Heart left ventricle (tissue), 16 donors: ENCODE measurements at regions not wholly inside any gene's neighbourhood (a gene's known extent, or its start where the extent isn't known, plus 50 kb on each side); places are given as distances from the start of the nearest gene placed in this dataset.

Source experiments
- ATAC-seq, 4 donors: fragments of 200-7000 bp; cut with Tn5 transposase; one replicate each; pipeline ENCODE4 v1.9.1; 2020 to 2022; ENCODE audit warnings: moderate library complexity in 4 of 4, mild to moderate bottlenecking in 3 of 4, moderate number of reproducible peaks in 1 of 4
- DNase-seq, 5 donors: peaks; one replicate each; pipeline ENCODE4 v3.0.0-alpha.2; 2020
- H3K27ac ChIP-seq, 12 donors: fragments of 200-600 bp; sonication (generic) in 4 of 12; one replicate each; pipeline versions ENCODE4 v1.5.0 to v1.8.0; 2016 to 2022; ENCODE audit warnings: mild to moderate bottlenecking in 2 of 12
- H3K27me3 ChIP-seq, 9 donors: fragments of 200-600 bp; sonication (generic) in 2 of 9; one replicate each; pipeline versions ENCODE4 v1.5.1 to v1.8.0; 2016 to 2022; ENCODE audit warnings: mild to moderate bottlenecking in 3 of 9
- H3K36me3 ChIP-seq, 9 donors: fragments of 200-600 bp; sonication (generic) in 2 of 9; one replicate each; pipeline versions ENCODE4 v1.5.0 to v1.8.0; 2018 to 2022; ENCODE audit warnings: mild to moderate bottlenecking in 2 of 9
- H3K4me1 ChIP-seq, 12 donors: fragments of 200-600 bp; sonication (generic) in 4 of 12; one replicate each; pipeline versions ENCODE4 v1.5.0 to v1.8.0; 2016 to 2022; ENCODE audit warnings: mild to moderate bottlenecking in 3 of 12
- H3K4me3 ChIP-seq, 12 donors: fragments of 200-600 bp; sonication (generic) in 4 of 12; one replicate each; pipeline versions ENCODE4 v1.5.0 to v1.8.0; 2017 to 2022; ENCODE audit warnings: mild to moderate bottlenecking in 9 of 12, moderate library complexity in 4 of 12
- H3K9me3 ChIP-seq, 12 donors: fragments of 200-600 bp; sonication (generic) in 4 of 12; one replicate each; pipeline versions ENCODE4 v1.5.0 to v1.8.0; 2016 to 2022; ENCODE audit warnings: mild to moderate bottlenecking in 1 of 12
- CTCF ChIP-seq, 12 donors: fragments of 200-600 bp; sonication (generic) in 4 of 12; IDR thresholded peaks; one replicate each; pipeline versions ENCODE4 v1.5.0 to v1.8.0; 2018 to 2022; ENCODE audit warnings: antibody characterized with exemption in 12 of 12, mild to moderate bottlenecking in 5 of 12
- POLR2A ChIP-seq, 2 donors: fragments of 450-650 bp; IDR thresholded peaks; one replicate each; pipeline ENCODE4 v1.6.1; 2017; ENCODE audit warnings: antibody characterized with exemption in 2 of 2, mild to moderate bottlenecking in 2 of 2, moderate library complexity in 2 of 2
- WGBS, 4 donors: extraction: QIAGEN DNeasy Blood & Tissue Kit in 2 of 4; methylation state at CpG; one replicate each; pipeline versions ENCODE4 v1.1.5 to v1.1.7; 2013 to 2018; 5-methylcytosine and 5-hydroxymethylcytosine counted together
- intact Hi-C, 10 donors: fragments of 100-400 bp; cut with DNase I; formaldehyde crosslinking; loops; one replicate each; pipeline versions ENCODE4 v1.11.1 to v1.14.2; 2022
- donor health status: ischemic (EF 13 %, LVEDD 7.1; RV severe dilation, severe dysfunction).
- donor health status: healthy with polysubstance abuse.
- donor health status: DM: no; HTN: yes; CAD: no.
- donor health status: DM: no; HTN: no; CAD: no.
- donor health status: ischemic (EF 25% LVEDD 6.9; RV normal size, moderate dysfunction).
- donor health status: ischemic (EF 25% LVEDD 5.7; RV mildly dilated, moderate dysfunction).
- donor health status: healthy.
- donor health status: DM: yes; HTN: yes; CAD: no.
- donor health status: ischemic (EF 35%, LVEDD 5.7; RV mildly dilated, moderate dysfunction).
- donor health status: nonischemic (EF 11% LVEDD 7.7; RV severe dilation, severe dysfunction).
- donor health status: DM: yes; HTN: yes; CAD: no.
- donor health status: PGD.
- donor health status: ischemic (EF 29% LVEDD 5.4; RV normal size, mild dysfunction).
- donor health status: nonischemic (EF 23%, LVEDD 6.1; RV moderate dilation, normal function).

DNA sequence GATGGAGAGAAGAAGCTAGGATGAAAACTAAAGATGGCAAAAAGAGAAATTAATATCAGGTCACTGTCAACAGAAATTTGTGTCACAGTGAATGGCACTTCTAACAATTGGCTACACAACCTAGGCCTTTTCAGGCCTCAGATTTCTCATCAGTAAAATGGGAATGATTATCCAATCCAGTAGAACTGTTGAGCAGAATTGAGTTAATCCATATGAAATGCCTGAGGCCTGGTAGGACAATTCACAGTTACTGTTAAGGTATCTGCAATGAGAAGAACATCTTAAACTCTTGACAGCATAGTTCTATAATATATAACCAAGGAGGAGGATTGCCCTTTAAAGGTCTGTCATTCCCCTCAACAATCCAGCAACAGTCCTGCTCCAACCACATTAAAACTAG lies 217.9 kb upstream of the ZNF217 start:
- no peak overlapping the region for H3K27ac ChIP-seq
- H3K4me1 ChIP-seq: no peaks in the 10 kb centered on the region
- no peaks in the 10 kb centered on the region for H3K9me3 ChIP-seq
- H3K27me3 ChIP-seq: no peaks in the 10 kb centered on the region
- DNase-seq: no peak
- TF ChIP-seq CTCF (IDR thresholded peaks at IDR 0.05) (no peak), POLR2A (IDR thresholded peaks at IDR 0.05) (no peak)
- ATAC-seq: no peak
- no peak overlapping the region for H3K4me3 ChIP-seq
- H3K36me3 ChIP-seq: no peaks in the 10 kb centered on the region
- intact Hi-C loops: no loop called here

- H3K27ac ChIP-seq: no peak overlapping the region
- 62 to 90% (median 82%) methylated on average over 6 of the region's 6 CpGs for WGBS, 4 donors
- DNase-seq (no peak), ATAC-seq (no peak)
- intact Hi-C loops: no loop called here
- H3K4me1 ChIP-seq: no peaks in the 10 kb centered on the region
- TF ChIP-seq CTCF (IDR thresholded peaks at IDR 0.05) (no peak), POLR2A (IDR thresholded peaks at IDR 0.05) (no peak)
- no peaks in the 10 kb centered on the region for H3K36me3 ChIP-seq
- H3K27me3 ChIP-seq: no peaks in the 10 kb centered on the region
- no peak overlapping the region for H3K4me3 ChIP-seq
- H3K9me3 ChIP-seq: no peaks in the 10 kb centered on the region
Measured at GRCh38 chr20:53810661-53811355, 217.2 kb upstream of the ZNF217 start.

GRCh38 chr20:53809728-53810365 lies 216.2 kb upstream of the ZNF217 start:
- DNase-seq (no peak), ATAC-seq (no peak)
- no peaks in the 10 kb centered on the region for H3K36me3 ChIP-seq
- intact Hi-C loops: no loop called here
- H3K4me3 ChIP-seq: no peak overlapping the region
- no peaks in the 10 kb centered on the region for H3K27me3 ChIP-seq
- WGBS, 4 donors: 89 to 99% (median 96%) methylated on average over 2 of the region's 2 CpGs
- no peaks in the 10 kb centered on the region for H3K9me3 ChIP-seq
- H3K4me1 ChIP-seq: no peaks in the 10 kb centered on the region
- TF ChIP-seq POLR2A (IDR thresholded peaks at IDR 0.05): no peak
- no peak for TF ChIP-seq CTCF (IDR thresholded peaks at IDR 0.05)
- no peak overlapping the region for H3K27ac ChIP-seq

DNA sequence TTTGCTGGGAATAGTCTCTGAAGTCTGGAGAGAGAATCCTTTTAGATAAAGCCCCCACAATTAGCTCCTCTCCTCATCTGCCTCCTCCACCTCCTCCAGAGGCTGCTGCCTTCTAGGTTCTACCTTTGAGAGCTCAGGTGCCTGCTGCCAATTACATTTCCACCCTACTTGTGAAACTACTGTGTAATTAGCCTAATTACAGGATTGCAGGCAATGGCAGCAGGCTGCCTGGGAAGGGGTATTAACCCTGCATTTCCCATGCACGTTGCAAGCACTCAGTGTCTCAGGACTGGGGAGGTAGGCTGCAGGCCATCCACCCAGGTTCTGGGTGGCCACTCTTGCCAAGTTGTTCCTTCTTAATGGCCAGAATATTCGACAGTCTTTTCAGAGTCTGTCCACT lies 215.6 kb upstream of the ZNF217 start:
- Histone ChIP-seq H3K4me1 (no peaks in the 10 kb centered on the region), H3K27me3 (no peaks in the 10 kb centered on the region), H3K9me3 (no peaks in the 10 kb centered on the region), H3K36me3 (no peaks in the 10 kb centered on the region), H3K4me3 (no peak overlapping the region), H3K27ac (no peak overlapping the region)
- no peak for ATAC-seq
- WGBS, 4 donors: 79 to 93% (median 86%) methylated on average over 1 to 2 of the region's 2 CpGs
- no peak for TF ChIP-seq POLR2A (IDR thresholded peaks at IDR 0.05)
- no peak for TF ChIP-seq CTCF (IDR thresholded peaks at IDR 0.05)
- intact Hi-C loops: no loop called here
- no peak for DNase-seq
